HG03558 (cell line): ENCODE measurements at regions not wholly inside any gene's neighbourhood (a gene's known extent, or its start where the extent isn't known, plus 50 kb on each side); places are given as distances from the start of the nearest gene placed in this dataset.

Experiments used
- ATAC-seq: cut with Tn5 transposase; IDR thresholded peaks from one replicate; pipeline ENCODE4 v1.9.1; 2021; ENCODE audit warnings: moderate number of reproducible peaks; ENCODE audit not compliant: unreplicated experiment; ENCODE audit errors: extremely low read depth

- ATAC-seq, result no peak
Measured at GRCh38 chr13:39274739-39275325, 236.6 kb downstream of the NHLRC3 start.

DNA sequence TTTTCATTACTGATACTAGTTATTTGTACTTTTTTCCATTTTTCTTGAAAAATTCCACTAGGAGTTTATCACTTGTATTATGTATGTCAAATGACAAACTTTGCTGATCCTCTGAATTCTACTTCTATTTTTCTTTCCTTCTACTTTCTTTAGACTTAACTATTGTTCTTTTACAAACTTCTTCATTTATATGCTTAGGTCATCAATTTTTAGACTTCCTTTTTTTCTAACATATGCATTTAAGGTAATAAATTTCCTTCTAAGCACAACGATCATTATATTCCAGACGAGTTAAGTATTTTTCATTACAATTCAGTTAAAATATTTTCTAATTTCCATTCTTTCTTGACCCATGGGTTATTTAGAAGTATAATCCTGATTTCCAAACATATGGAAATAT is 240.8 kb downstream of the NHLRC3 start:
- no peak for ATAC-seq

DNA sequence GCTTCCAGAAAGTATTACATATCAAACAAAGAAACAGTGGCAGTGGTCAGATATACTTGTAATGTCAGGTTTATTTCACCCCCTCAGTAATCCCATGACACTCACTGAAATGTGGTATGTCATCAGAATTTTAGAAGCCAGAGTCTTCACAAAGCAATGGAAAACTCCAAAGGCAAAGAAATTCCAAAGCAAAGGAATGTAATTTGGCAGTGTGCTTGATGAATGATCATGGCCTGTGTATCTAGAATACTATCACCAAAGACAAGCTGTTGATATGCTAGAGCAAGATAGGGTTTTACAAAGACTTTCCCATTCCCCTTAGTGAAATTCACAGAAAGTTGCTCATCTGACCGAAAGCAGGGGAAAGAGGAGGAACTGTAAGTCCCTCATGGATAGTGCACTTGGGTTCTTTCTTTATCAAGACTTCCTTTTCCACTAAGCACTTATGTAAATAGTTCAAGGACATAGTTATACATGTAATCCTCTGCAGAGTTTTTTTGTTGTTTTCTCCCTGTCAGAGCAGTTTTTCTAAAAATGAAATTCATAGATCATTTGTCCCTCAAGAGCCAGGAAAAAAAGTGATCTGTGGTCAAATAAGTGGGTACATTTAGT is 243.4 kb downstream of the NHLRC3 start:
- ATAC-seq, result no peak

DNA sequence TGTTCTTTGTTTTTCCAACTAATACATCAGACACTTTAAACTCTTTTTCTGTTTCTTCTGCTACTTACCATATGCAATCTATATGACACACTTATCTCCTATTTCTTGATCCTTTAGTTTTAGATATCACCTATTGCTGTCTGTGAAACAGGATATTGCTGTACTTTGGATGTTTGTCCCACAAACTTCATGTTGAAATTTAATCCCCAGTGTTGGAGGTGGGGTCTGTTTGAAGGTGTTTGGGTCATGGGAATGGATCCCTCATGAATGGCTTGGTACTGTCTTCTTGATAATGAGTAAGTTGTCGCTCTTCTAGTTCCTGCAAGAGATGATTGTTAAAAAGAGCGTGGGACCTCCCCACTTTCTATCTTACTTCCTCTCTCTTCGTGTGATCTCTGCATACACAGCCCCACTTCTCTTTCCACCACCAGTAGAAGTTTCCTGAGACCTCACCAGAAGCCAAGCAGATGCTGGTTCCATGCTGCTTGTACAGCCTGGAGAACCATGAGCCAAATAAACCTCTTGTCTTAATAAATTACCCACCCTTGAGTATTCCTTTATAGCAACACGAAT is 244.2 kb downstream of the NHLRC3 start:
- peak; percentile 92 for ATAC-seq

DNA sequence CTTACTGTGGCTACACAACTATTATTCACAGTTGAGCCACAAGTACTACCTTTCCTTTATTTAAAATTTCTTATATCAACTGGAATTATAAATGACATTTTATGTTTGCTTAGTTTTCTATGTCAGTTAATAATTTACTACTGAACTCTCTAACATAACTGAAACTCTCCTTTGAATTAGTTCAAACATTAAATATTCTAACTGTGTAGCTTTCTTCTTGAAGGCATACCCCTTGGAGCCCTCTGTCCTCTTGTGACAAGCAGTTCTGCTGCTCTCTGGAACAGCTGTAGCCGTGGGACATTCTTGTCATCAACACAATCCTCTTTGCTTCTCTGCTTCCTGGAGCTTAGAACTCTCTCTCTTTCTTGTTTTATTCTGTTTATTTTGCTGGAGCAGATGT is 244.8 kb downstream of the NHLRC3 start:
- ATAC-seq, result peak; percentile 21

GRCh38 chr13:39284801-39285388 is 246.6 kb downstream of the NHLRC3 start:
- ATAC-seq, result no peak
